Spinal cord (tissue), 9 donors: ENCODE measurements at regions not wholly inside any gene's neighbourhood (a gene's known extent, or its start where the extent isn't known, plus 50 kb on each side); places are given as distances from the start of the nearest gene placed in this dataset.

Source experiments
- DNase-seq, 6 donors: peaks; one replicate each; pipeline versions ENCODE4 v3.0.0 to v3.0.0-alpha.2; 2013 to 2015; ENCODE audit warnings: low spot score in 6 of 6, low read depth in 4 of 6
- H3K27ac ChIP-seq: one replicate; pipeline ENCODE4 v1.5.1; 2013; ENCODE audit warnings: low read depth, low read length, control low read depth
- H3K27me3 ChIP-seq: one replicate; pipeline ENCODE4 v1.6.1; 2013; ENCODE audit warnings: low read length; ENCODE audit not compliant: control insufficient read depth, insufficient read depth
- H3K36me3 ChIP-seq: one replicate; pipeline ENCODE4 v1.6.1; 2013; ENCODE audit warnings: low read length; ENCODE audit not compliant: control insufficient read depth, insufficient read depth
- H3K4me1 ChIP-seq: one replicate; pipeline ENCODE4 v1.6.1; 2013; ENCODE audit warnings: low read length; ENCODE audit not compliant: control insufficient read depth, insufficient read depth
- H3K4me3 ChIP-seq: one replicate; pipeline ENCODE4 v1.5.1; 2013; ENCODE audit warnings: low read depth, low read length, control low read depth
- H3K9me3 ChIP-seq: one replicate; pipeline ENCODE4 v1.6.1; 2013; ENCODE audit warnings: low read length; ENCODE audit not compliant: control insufficient read depth, insufficient read depth
- WGBS: methylation state at CpG from one replicate; pipeline ENCODE4 v1.1.5; 2013; ENCODE audit warnings: missing lambda C conversion rate; ENCODE audit not compliant: insufficient coverage; 5-methylcytosine and 5-hydroxymethylcytosine counted together
- donor health status: healthy.

GRCh38 chr17:77266891-77267341 lies 126.1 kb downstream of the SEC14L1 start:
- WGBS, result 41% methylated on average over 4 of the region's 13 CpGs
- DNase-seq, result no peak
- H3K4me1 ChIP-seq, result no peaks in the 10 kb centered on the region

DNA sequence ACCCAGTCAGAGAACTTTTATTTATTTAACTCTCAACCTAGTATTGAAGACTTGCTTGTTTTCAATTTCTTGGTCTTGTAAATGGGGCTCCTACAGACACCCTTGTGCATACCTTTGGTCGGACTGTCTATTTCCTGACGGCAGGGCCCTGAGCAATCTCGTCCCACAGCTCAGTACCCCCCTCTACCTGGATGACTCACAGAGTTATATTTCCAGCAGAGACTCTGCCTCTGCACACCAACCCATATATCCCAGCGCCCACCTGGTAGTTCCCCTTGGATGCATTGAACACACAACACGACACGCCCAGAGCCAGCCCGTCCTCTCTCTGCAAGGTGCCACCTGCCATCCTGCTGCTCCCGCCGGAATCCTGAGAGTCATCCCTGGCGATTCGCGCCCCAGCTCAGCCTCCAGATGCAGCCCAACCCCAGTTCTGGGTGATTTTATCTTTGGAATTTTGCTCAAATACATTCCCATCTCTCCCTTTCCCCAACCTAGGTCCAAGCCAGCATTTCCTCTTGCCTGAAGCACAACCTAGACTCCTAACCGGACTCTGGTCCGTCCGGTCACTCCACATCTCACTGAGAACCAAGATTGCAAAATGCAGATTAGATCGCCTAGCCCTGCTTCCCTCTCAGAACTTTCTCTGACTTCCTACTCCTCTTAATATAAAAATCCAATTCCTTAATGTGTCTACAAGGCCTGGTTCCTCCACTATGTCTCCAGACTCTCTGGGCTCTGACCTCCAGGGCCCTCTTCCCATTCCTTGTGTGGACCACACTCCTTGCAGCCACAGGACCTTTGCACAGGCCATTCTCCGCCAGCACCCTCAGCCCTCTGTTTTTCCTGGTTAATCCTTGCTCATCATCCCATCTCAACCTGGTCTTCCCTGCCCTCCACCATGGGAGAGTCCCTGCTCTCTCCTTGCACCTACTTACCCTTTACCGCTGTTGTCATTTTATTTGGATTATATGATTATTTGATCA lies 129.2 kb downstream of the SEC14L1 start:
- Histone ChIP-seq H3K4me1 (no peaks in the 10 kb centered on the region), H3K9me3 (no peaks in the 10 kb centered on the region), H3K36me3 (no peaks in the 10 kb centered on the region), H3K27ac (no peak overlapping the region), H3K4me3 (no peak overlapping the region), H3K27me3 (no peaks in the 10 kb centered on the region)
- WGBS, result 91% methylated on average over 15 of the region's 18 CpGs
- no peak for DNase-seq

More at GRCh38 chr17:77266891-77267341, 126.1 kb downstream of the SEC14L1 start:
- H3K4me3 ChIP-seq, result no peak overlapping the region
- no peaks in the 10 kb centered on the region for H3K36me3 ChIP-seq
- H3K9me3 ChIP-seq, result no peaks in the 10 kb centered on the region
- no peaks in the 10 kb centered on the region for H3K27me3 ChIP-seq
- no peak overlapping the region for H3K27ac ChIP-seq

GRCh38 chr17:77271411-77271810 lies 130.6 kb downstream of the SEC14L1 start:
- Histone ChIP-seq H3K36me3 (no peaks in the 10 kb centered on the region), H3K27ac (no peak overlapping the region), H3K4me1 (peaks cover 2% of the 10 kb centered on the region), H3K27me3 (no peaks in the 10 kb centered on the region), H3K9me3 (no peaks in the 10 kb centered on the region), H3K4me3 (no peak overlapping the region)
- WGBS, result 67% methylated on average over 6 of the region's 8 CpGs
- DNase-seq, result no peak

GRCh38 chr17:77273397-77274085 lies 132.8 kb downstream of the SEC14L1 start:
- Histone ChIP-seq H3K4me1 (peaks cover 2% of the 10 kb centered on the region), H3K36me3 (no peaks in the 10 kb centered on the region), H3K4me3 (no peak overlapping the region), H3K9me3 (no peaks in the 10 kb centered on the region), H3K27ac (no peak overlapping the region), H3K27me3 (no peaks in the 10 kb centered on the region)
- WGBS, result 74% methylated on average over 5 of the region's 7 CpGs
- DNase-seq, result no peak

- peaks cover 2% of the 10 kb centered on the region for H3K4me1 ChIP-seq
- H3K4me3 ChIP-seq, result no peak overlapping the region
- no peaks in the 10 kb centered on the region for H3K27me3 ChIP-seq
- no peaks in the 10 kb centered on the region for H3K9me3 ChIP-seq
- WGBS, result 90% methylated on average over 15 of the region's 17 CpGs
- H3K36me3 ChIP-seq, result no peaks in the 10 kb centered on the region
- no peak overlapping the region for H3K27ac ChIP-seq
- DNase-seq, result no peak
Measured at GRCh38 chr17:77274096-77274845, 133.5 kb downstream of the SEC14L1 start.

DNA sequence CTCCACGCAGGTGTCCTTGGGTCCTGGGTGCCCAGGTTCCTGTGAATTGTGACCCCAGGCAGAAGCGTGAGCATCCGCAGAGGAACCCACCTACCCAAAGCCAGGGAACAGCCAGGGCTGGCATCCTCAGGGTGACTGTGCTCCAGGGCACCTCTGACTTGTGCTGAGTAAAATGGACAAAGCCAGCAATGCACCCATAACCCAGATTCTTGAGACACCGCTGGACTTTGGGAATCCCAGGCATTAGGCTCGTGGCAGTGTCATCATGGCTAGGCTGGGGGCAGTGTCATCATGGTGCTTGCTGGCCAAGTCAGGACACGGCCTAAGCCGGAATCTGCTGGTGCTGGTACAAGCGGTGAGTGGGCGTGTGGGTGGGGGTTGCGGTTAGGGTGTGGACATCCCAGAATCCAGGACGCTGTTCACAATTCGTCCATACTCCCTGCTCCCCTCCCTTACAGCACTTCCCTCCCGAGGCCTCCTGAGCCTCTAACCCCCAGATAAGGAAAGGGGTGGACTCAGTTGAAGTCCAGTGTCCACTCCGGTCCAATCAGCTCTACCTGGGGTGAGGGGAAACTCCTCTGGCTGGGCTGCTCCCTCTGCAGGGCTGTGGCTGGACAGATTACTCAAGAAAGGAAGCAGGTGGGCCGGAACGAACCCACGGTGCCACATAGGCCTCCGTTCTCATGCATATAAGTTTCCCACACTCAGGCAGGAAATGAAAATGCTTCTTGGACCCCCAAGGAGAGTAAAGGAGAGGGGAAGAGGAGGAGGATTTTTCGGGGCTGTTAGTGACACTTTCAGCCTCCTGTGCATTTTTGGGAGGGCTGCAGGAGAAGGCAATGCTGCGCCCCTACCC lies 138.9 kb downstream of the SEC14L1 start:
- no peak overlapping the region for H3K27ac ChIP-seq
- no peaks in the 10 kb centered on the region for H3K36me3 ChIP-seq
- no peak for DNase-seq
- peaks cover 17% of the 10 kb centered on the region for H3K4me1 ChIP-seq
- 85% methylated on average over 8 of the region's 20 CpGs for WGBS
- H3K4me3 ChIP-seq, result no peak overlapping the region
- peaks cover 29% of the 10 kb centered on the region for H3K27me3 ChIP-seq
- H3K9me3 ChIP-seq, result no peaks in the 10 kb centered on the region

DNA sequence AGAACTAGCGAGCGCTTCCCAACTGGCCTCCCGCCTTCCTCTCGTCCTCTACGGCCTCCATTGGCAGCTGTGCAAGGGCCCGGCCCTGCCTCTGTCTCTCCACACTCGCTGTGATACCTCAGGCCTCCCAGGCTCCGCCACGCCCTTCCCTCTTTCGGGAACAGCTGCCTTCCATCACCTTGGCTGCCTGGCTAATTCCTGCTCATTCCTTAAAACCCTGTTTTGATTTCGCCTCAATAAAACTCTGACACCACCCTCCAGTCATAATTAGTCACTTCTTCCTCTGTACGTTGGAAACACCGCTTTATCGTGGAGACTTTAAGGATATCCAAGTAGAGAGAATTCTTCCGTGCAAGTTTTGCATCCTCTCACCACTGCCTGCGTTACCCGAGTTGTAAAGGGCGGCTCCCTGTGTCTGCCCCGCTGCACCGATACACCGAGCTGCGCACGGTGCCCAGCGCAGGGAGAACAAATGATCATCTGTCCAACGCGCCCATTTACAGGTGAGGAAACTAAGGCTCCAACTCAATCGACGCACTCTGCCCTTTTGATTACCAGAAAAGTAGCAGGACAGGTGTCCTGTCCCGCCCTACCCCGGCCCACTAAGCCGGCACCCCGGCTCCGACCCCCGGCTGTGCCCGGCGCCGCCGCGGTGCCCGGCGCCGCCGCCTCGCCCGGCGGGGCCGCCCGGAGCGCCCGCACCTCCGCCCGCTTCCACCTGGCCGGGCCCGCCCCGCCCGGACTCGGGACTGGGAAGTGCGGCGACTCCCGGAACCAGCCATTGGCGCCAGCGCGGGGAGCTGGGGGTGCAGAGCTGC lies 139.7 kb downstream of the SEC14L1 start:
- H3K9me3 ChIP-seq, result no peaks in the 10 kb centered on the region
- peak overlapping the region; percentile 26 for H3K4me3 ChIP-seq
- peaks cover 29% of the 10 kb centered on the region for H3K27me3 ChIP-seq
- WGBS, result 11% methylated on average over 59 of the region's 63 CpGs
- no peaks in the 10 kb centered on the region for H3K36me3 ChIP-seq
- DNase-seq, result no peak
- H3K27ac ChIP-seq, result no peak overlapping the region
- peaks cover 17% of the 10 kb centered on the region for H3K4me1 ChIP-seq

DNA sequence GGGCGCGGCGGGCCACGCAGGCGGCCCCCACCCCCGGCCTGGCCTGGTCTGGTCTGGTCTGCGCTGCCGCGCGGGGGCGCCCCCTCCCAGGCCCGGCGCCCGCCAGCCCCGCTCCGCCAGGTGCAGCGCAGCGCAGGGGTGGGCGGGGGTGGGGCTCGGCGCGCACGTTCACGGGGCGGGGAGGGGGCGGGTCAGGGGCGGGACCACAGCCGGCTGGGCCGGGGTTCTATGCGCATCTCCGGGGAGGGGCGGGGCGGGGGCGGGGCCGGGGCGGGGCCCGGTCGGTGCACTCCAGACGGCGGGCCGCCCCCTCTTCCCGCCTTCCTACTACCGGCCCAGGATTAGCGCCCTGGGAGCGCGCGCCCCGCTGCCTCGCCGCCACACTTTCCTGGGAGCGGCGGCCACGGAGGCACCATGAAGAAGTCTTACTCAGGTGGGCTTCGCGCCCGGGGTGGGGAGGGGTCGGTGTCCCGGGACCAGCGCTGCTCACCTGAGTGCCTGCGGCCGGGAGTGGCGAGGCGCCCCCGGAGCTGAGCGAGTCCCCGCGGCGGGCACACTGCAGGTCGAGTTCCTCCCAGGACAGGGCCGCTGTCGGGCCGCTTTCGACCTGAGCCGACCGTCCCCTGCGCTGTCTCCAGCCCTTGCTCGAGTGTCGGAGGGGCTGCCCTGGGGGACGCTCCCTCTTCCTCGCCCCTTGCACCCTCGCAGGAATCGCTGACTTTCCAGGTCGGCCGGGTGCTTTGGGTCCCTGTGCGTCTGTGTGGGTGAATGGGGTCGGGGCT lies 140.5 kb downstream of the SEC14L1 start:
- Histone ChIP-seq H3K4me1 (peaks cover 22% of the 10 kb centered on the region), H3K27ac (no peak overlapping the region), H3K9me3 (no peaks in the 10 kb centered on the region), H3K27me3 (peaks cover 29% of the 10 kb centered on the region), H3K36me3 (no peaks in the 10 kb centered on the region), H3K4me3 (peak overlapping the region; percentile 36)
- under 1% methylated on average over 69 of the region's 86 CpGs for WGBS
- peak in 2 of 6 donors; percentile 55 to 73 for DNase-seq
